Panc1 (cell line): ENCODE measurements at regions not wholly inside any gene's neighbourhood (a gene's known extent, or its start where the extent isn't known, plus 50 kb on each side); places are given as distances from the start of the nearest gene placed in this dataset.

ENCODE experiments used
- POLR2AphosphoS5 ChIP-seq: IDR thresholded peaks from 2 replicates; pipeline ENCODE4 v1.6.1; 2012; ENCODE audit warnings: mild to moderate bottlenecking, low read depth, low read length, moderate library complexity
- SIN3A ChIP-seq: IDR thresholded peaks from 2 replicates; pipeline ENCODE4 v1.6.1; 2012; ENCODE audit warnings: low read depth, mild to moderate bottlenecking, low read length, moderate library complexity, borderline replicate concordance; ENCODE audit not compliant: insufficient read depth
- TF ChIP-seq, protein P1 (sequence below): fragments of 450-650 bp; IDR thresholded peaks from 2 replicates; pipeline ENCODE4 v1.5.1; 2017; ENCODE audit warnings: mild to moderate bottlenecking

DNA sequence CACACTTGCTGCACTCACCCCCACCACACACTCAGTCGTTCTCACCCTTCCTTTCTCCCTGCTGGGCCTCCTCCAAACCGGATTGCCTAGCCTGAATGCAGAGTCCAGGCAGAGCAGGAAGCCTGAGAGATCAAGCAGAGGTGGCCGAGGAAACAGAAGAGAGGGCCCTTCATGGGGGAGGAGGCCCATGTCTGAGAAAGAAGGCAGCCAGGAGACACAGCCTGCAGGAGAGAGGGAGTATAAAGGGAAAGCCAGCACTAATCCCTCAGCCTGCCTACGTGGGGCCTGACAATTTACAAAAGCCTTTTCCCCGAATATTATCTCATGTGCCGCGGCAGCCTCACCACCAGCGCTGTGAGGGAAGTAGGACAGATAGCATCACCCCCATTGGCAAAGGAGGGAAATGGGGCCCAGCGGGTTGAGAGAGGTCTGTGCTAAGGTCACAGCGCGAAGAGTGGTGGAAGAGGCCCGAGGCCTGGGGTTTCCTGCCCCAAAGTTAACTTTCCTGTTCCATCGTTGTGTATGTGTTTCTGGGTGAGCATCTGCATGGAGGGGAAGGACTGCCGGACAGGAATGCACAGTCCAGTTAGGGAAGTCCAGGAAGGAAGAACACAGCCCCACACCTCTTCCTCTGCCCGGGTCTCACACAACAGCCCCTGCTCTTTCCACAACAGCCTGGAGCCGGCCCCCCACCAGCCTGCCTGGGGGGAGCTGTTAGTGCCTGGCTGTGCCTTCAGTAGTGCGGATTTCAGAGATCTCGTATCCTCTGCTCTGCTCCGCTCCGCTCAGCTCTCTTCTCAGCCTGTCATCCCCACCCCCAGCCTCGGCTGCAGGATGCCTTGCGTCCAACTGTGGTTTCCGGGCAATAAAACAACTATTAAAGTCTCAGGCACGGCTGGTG is 50.9 kb upstream of the BCOR start:
- TF ChIP-seq, protein P1, sequence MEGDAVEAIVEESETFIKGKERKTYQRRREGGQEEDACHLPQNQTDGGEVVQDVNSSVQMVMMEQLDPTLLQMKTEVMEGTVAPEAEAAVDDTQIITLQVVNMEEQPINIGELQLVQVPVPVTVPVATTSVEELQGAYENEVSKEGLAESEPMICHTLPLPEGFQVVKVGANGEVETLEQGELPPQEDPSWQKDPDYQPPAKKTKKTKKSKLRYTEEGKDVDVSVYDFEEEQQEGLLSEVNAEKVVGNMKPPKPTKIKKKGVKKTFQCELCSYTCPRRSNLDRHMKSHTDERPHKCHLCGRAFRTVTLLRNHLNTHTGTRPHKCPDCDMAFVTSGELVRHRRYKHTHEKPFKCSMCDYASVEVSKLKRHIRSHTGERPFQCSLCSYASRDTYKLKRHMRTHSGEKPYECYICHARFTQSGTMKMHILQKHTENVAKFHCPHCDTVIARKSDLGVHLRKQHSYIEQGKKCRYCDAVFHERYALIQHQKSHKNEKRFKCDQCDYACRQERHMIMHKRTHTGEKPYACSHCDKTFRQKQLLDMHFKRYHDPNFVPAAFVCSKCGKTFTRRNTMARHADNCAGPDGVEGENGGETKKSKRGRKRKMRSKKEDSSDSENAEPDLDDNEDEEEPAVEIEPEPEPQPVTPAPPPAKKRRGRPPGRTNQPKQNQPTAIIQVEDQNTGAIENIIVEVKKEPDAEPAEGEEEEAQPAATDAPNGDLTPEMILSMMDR, result no peak
- no peak for TF ChIP-seq SIN3A
- no peak for TF ChIP-seq POLR2AphosphoS5
